ENCODE measurements at regions not wholly inside any gene's neighbourhood (a gene's known extent, or its start where the extent isn't known, plus 50 kb on each side); places are given as distances from the start of the nearest gene placed in this dataset.

DNA sequence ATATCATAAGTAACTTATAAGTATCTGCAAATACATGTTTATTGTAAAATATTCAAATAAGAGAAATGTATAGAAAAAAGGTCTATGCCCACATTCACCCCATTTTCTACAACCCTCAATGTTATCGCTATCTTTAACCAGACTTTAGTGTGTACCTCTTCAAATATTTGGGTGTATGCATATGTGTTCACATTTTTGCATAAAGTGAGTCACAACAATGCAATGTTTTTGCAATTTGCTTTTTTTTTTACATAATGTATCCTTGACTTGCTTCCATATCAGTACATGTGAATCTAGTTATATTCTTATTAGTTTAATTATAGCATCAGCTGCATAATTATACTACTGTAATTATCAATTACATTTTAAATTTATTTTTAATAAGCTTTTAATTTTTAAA is 117.3 kb upstream of the LYSMD4 start:
- TF ChIP-seq CTCF (IDR thresholded peaks at IDR 0.05) (no peak), EZH2phosphoT487 (IDR thresholded peaks at IDR 0.05) (no peak)

Data from neural progenitor cell (in vitro differentiated cells).